ENCODE measurements at regions not wholly inside any gene's neighbourhood (a gene's known extent, or its start where the extent isn't known, plus 50 kb on each side); places are given as distances from the start of the nearest gene placed in this dataset.
"Not testable (repeated sequence)": the region's sequence is repeated elsewhere in the genome, so short reads cannot be mapped to it uniquely, and the experiment has no call there.

- no peak for DNase-seq (ENCODE audit: low read depth)
Observed at GRCh38 chr4:13902146-13902545, 274.6 kb upstream of the BOD1L1 start.

- no peak for DNase-seq (ENCODE audit: low read depth)
Observed at GRCh38 chr4:13903061-13903460, 275.5 kb upstream of the BOD1L1 start.

- no peak for DNase-seq (ENCODE audit: low read depth)
Observed at GRCh38 chr4:13903901-13904300, 276.4 kb upstream of the BOD1L1 start.

- no peak for DNase-seq (ENCODE audit: low read depth)
Observed at GRCh38 chr4:13905543-13905942, 278.0 kb upstream of the BOD1L1 start.

GRCh38 chr4:13906727-13907126, 279.2 kb upstream of the BOD1L1 start:
- no peak for DNase-seq (ENCODE audit: low read depth)

GRCh38 chr4:13907255-13907751, 279.8 kb upstream of the BOD1L1 start:
- DNase-seq (ENCODE audit: low read depth), result peak; percentile 98

GRCh38 chr4:13908455-13908854, 280.9 kb upstream of the BOD1L1 start:
- DNase-seq (ENCODE audit: low read depth), result no peak

- no peak for DNase-seq (ENCODE audit: low read depth)
Observed at GRCh38 chr4:13910556-13910955, 283.0 kb upstream of the BOD1L1 start.

GRCh38 chr4:13911256-13911655, 283.7 kb upstream of the BOD1L1 start:
- DNase-seq (ENCODE audit: low read depth), result no peak

GRCh38 chr4:13912436-13912925, 285.0 kb upstream of the BOD1L1 start:
- no peak for DNase-seq (ENCODE audit: low read depth)

- no peak for DNase-seq (ENCODE audit: low read depth)
Observed at GRCh38 chr4:13912966-13913365, 285.4 kb upstream of the BOD1L1 start.

- no peak for DNase-seq (ENCODE audit: low read depth)
Observed at GRCh38 chr4:13917015-13917414, 289.5 kb upstream of the BOD1L1 start.

GRCh38 chr4:13918110-13918509, 290.6 kb upstream of the BOD1L1 start:
- DNase-seq (ENCODE audit: low read depth), result peak; percentile 99

- peak; percentile 70 for DNase-seq (ENCODE audit: low read depth)
Observed at GRCh38 chr4:13918991-13919441, 291.5 kb upstream of the BOD1L1 start.

GRCh38 chr4:13920111-13920875, 292.8 kb upstream of the BOD1L1 start:
- DNase-seq (ENCODE audit: low read depth), result no peak

- DNase-seq (ENCODE audit: low read depth), result peak; percentile 100
Observed at GRCh38 chr4:13920901-13921300, 293.4 kb upstream of the BOD1L1 start.

GRCh38 chr4:13921805-13922204, 294.3 kb upstream of the BOD1L1 start:
- no peak for DNase-seq (ENCODE audit: low read depth)

- DNase-seq (ENCODE audit: low read depth), result no peak
Observed at GRCh38 chr4:13922459-13922858, 294.9 kb upstream of the BOD1L1 start.

GRCh38 chr4:13922873-13923645, 295.5 kb upstream of the BOD1L1 start:
- DNase-seq (ENCODE audit: low read depth), result no peak

- not testable (repeated sequence) for DNase-seq (ENCODE audit: low read depth)
Observed at GRCh38 chr4:13924900-13925299, 297.4 kb upstream of the BOD1L1 start.

- DNase-seq (ENCODE audit: low read depth), result no peak
Observed at GRCh38 chr4:13928214-13928613, 300.7 kb upstream of the BOD1L1 start.

- no peak for DNase-seq (ENCODE audit: low read depth)
Observed at GRCh38 chr4:13930155-13930554, 302.6 kb upstream of the BOD1L1 start.

- DNase-seq (ENCODE audit: low read depth), result no peak
Observed at GRCh38 chr4:13933191-13933590, 305.7 kb upstream of the BOD1L1 start.

All from non-pigmented ciliary epithelial cell (primary cell).